ENCODE measurements at regions not wholly inside any gene's neighbourhood (a gene's known extent, or its start where the extent isn't known, plus 50 kb on each side); places are given as distances from the start of the nearest gene placed in this dataset.

GRCh38 chr6:168835991-168836390, 395.0 kb downstream of the SMOC2 start:
- WGBS, 2 donors: 93% methylated on average over 9 of the region's 9 CpGs
- Histone ChIP-seq H3K27me3 (no peaks in the 10 kb centered on the region), H3K4me3 (no peak overlapping the region), H3K4me1 (no peaks in the 10 kb centered on the region), H3K36me3 (replicated peaks in 1 of 2; ENCODE audit: insufficient read depth in 1 of 2, low read depth in 2 of 2) (no peaks in the 10 kb centered on the region), H3K27ac (no peak overlapping the region), H3K9me3 (no peaks in the 10 kb centered on the region)
- intact Hi-C loops (cut with DNase I): no loop called here
- TF ChIP-seq CTCF (IDR thresholded peaks at IDR 0.05): no peak
- DNase-seq (no peak), ATAC-seq (no peak)

DNA sequence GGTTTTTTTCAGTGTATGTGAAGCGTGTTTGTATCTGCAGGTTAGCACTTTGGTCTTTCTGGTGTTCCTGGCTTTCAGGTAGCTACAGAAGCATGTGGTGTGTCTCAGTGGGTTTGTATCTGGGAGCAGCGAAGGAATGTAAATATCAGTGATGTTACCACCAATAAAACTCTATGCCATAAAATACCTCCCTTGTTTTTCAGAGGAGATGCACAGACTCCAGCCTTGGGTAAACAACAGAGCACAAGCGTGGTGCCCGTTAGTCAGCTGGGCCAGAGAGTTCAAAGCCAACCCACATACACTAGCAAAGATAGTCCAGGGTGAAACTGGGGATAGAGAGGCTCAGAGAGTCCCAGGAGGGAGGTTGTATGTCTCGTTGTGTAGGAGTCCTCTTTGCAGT, 393.8 kb downstream of the SMOC2 start:
- intact Hi-C loops (cut with DNase I): no loop called here
- Histone ChIP-seq H3K27me3 (no peaks in the 10 kb centered on the region), H3K36me3 (replicated peaks in 1 of 2; ENCODE audit: insufficient read depth in 1 of 2, low read depth in 2 of 2) (no peaks in the 10 kb centered on the region), H3K27ac (no peak overlapping the region), H3K9me3 (no peaks in the 10 kb centered on the region), H3K4me3 (no peak overlapping the region), H3K4me1 (no peaks in the 10 kb centered on the region)
- ATAC-seq (no peak), DNase-seq (no peak)
- 57 to 60% methylated on average over 5 of the region's 5 CpGs for WGBS, 2 donors
- no peak for TF ChIP-seq CTCF (IDR thresholded peaks at IDR 0.05)
- no peak for TF ChIP-seq POLR2A (IDR thresholded peaks at IDR 0.05)

- Histone ChIP-seq H3K4me3 (no peak overlapping the region), H3K27me3 (no peaks in the 10 kb centered on the region), H3K9me3 (no peaks in the 10 kb centered on the region), H3K36me3 (replicated peaks in 1 of 2; ENCODE audit: insufficient read depth in 1 of 2, low read depth in 2 of 2) (no peaks in the 10 kb centered on the region), H3K27ac (no peak overlapping the region), H3K4me1 (no peaks in the 10 kb centered on the region)
- 63 to 67% methylated on average over 10 to 11 of the region's 11 CpGs for WGBS, 2 donors
- no peak for ATAC-seq
- DNase-seq: no peak
- TF ChIP-seq POLR2A (IDR thresholded peaks at IDR 0.05) (no peak), CTCF (IDR thresholded peaks at IDR 0.05) (no peak)
- intact Hi-C loops (cut with DNase I): no loop called here
Observed at GRCh38 chr6:168834042-168834587, 393.1 kb downstream of the SMOC2 start.

GRCh38 chr6:168828800-168829199, 387.8 kb downstream of the SMOC2 start:
- TF ChIP-seq POLR2A (IDR thresholded peaks at IDR 0.05) (no peak), CTCF (IDR thresholded peaks at IDR 0.05) (no peak)
- no peak overlapping the region for H3K4me3 ChIP-seq
- WGBS, 2 donors: 50 to 56% methylated on average over 2 of the region's 2 CpGs
- H3K36me3 ChIP-seq (replicated peaks in 1 of 2; ENCODE audit: insufficient read depth in 1 of 2, low read depth in 2 of 2): no peaks in the 10 kb centered on the region
- no peak for DNase-seq
- no peak overlapping the region for H3K27ac ChIP-seq
- H3K9me3 ChIP-seq: no peaks in the 10 kb centered on the region
- H3K4me1 ChIP-seq: no peaks in the 10 kb centered on the region
- no peaks in the 10 kb centered on the region for H3K27me3 ChIP-seq
- no peak for ATAC-seq
- intact Hi-C loops (cut with DNase I): no loop called here

- DNase-seq: no peak
- H3K4me3 ChIP-seq: no peak overlapping the region
- no peak overlapping the region for H3K27ac ChIP-seq
- intact Hi-C loops (cut with DNase I): no loop called here
- TF ChIP-seq POLR2A (IDR thresholded peaks at IDR 0.05) (no peak), CTCF (IDR thresholded peaks at IDR 0.05) (no peak)
- H3K4me1 ChIP-seq: no peaks in the 10 kb centered on the region
- H3K9me3 ChIP-seq: no peaks in the 10 kb centered on the region
- no peaks in the 10 kb centered on the region for H3K36me3 ChIP-seq (replicated peaks in 1 of 2; ENCODE audit: insufficient read depth in 1 of 2, low read depth in 2 of 2)
- WGBS, 2 donors: 70 to 81% methylated on average over 3 of the region's 3 CpGs
- no peaks in the 10 kb centered on the region for H3K27me3 ChIP-seq
- no peak for ATAC-seq
Observed at GRCh38 chr6:168828035-168828434, 387.1 kb downstream of the SMOC2 start.

Data from body of pancreas (tissue), 4 donors.